ENCODE measurements at regions not wholly inside any gene's neighbourhood (a gene's known extent, or its start where the extent isn't known, plus 50 kb on each side); places are given as distances from the start of the nearest gene placed in this dataset.

DNA sequence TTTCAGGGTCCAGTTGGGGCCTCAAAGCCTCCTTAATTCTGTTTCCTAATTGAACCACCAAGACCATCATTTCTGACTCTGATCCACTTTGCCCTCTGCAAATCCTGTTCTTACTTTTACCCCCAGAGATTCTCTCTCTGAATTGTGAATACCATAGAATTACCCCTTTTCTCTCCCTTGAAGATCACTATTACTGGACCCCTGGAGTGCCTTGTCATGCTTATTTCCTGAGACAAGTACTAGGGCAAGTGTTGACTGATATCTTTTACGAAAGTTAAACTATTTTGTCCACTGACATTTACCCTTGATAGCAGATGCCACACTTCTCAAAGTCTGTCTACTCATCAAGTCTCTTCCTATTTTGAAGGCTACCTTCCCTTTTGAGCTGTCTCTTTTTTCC is 246.9 kb upstream of the PTGER4 start:
- TF ChIP-seq POLR2AphosphoS5 (IDR thresholded peaks at IDR 0.05) (no peak), POLR2A (IDR thresholded peaks at IDR 0.05) (no peak)
- TF ChIP-seq, protein P1, sequence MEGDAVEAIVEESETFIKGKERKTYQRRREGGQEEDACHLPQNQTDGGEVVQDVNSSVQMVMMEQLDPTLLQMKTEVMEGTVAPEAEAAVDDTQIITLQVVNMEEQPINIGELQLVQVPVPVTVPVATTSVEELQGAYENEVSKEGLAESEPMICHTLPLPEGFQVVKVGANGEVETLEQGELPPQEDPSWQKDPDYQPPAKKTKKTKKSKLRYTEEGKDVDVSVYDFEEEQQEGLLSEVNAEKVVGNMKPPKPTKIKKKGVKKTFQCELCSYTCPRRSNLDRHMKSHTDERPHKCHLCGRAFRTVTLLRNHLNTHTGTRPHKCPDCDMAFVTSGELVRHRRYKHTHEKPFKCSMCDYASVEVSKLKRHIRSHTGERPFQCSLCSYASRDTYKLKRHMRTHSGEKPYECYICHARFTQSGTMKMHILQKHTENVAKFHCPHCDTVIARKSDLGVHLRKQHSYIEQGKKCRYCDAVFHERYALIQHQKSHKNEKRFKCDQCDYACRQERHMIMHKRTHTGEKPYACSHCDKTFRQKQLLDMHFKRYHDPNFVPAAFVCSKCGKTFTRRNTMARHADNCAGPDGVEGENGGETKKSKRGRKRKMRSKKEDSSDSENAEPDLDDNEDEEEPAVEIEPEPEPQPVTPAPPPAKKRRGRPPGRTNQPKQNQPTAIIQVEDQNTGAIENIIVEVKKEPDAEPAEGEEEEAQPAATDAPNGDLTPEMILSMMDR (IDR thresholded peaks at IDR 0.05) = no peak

Measured in transverse colon (tissue), 4 donors.